RWPE2 (cell line): ENCODE measurements at regions not wholly inside any gene's neighbourhood (a gene's known extent, or its start where the extent isn't known, plus 50 kb on each side); places are given as distances from the start of the nearest gene placed in this dataset.

ENCODE experiments used
- ATAC-seq: fragments of 200-7000 bp; cut with Tn5 transposase; 3 replicates; pipeline ENCODE4 v1.9.1; 2021; ENCODE audit warnings: low read depth
- DNase-seq: peaks from one replicate; pipeline ENCODE4 v3.0.0-alpha.2; 2020; ENCODE audit warnings: low spot score
- H3K27ac ChIP-seq: fragments of 450-650 bp; 2 replicates; pipeline ENCODE4 v1.5.1; 2017; ENCODE audit warnings: mild to moderate bottlenecking; ENCODE audit not compliant: poor library complexity, severe bottlenecking
- H3K27me3 ChIP-seq: fragments of 250-450 bp; sonication (Bioruptor Pico); 2 replicates; pipeline ENCODE4 v1.5.1; 2021; ENCODE audit warnings: mild to moderate bottlenecking, moderate library complexity; ENCODE audit not compliant: insufficient read depth, poor library complexity, severe bottlenecking
- H3K36me3 ChIP-seq: fragments of 250-450 bp; sonication (Bioruptor Pico); 2 replicates; pipeline ENCODE4 v1.5.1; 2020; ENCODE audit warnings: low read depth, mild to moderate bottlenecking, moderate library complexity
- H3K4me1 ChIP-seq: fragments of 250-450 bp; sonication (Bioruptor Pico); 2 replicates; pipeline ENCODE4 v1.5.1; 2021; ENCODE audit warnings: mild to moderate bottlenecking, moderate library complexity; ENCODE audit not compliant: insufficient read depth, poor library complexity, severe bottlenecking
- H3K4me3 ChIP-seq: fragments of 250-450 bp; sonication (Bioruptor Pico); 2 replicates; pipeline ENCODE4 v1.5.1; 2021; ENCODE audit warnings: mild to moderate bottlenecking, moderate library complexity; ENCODE audit not compliant: severe bottlenecking
- H3K9me3 ChIP-seq: fragments of 250-450 bp; sonication (Bioruptor Pico); 2 replicates; pipeline ENCODE4 v1.5.1; 2021; ENCODE audit warnings: mild to moderate bottlenecking, moderate library complexity; ENCODE audit not compliant: severe bottlenecking
- TF ChIP-seq, protein P1 (sequence below): fragments of 450-650 bp; IDR thresholded peaks from one replicate; pipeline ENCODE4 v1.5.1; 2017; ENCODE audit warnings: mild to moderate bottlenecking, moderate library complexity; ENCODE audit not compliant: poor library complexity, severe bottlenecking

GRCh38 chr10:105466521-105466920 lies 825.4 kb downstream of the SORCS3 start:
- no peaks in the 10 kb centered on the region for H3K9me3 ChIP-seq
- ATAC-seq = no peak
- TF ChIP-seq, protein P1, sequence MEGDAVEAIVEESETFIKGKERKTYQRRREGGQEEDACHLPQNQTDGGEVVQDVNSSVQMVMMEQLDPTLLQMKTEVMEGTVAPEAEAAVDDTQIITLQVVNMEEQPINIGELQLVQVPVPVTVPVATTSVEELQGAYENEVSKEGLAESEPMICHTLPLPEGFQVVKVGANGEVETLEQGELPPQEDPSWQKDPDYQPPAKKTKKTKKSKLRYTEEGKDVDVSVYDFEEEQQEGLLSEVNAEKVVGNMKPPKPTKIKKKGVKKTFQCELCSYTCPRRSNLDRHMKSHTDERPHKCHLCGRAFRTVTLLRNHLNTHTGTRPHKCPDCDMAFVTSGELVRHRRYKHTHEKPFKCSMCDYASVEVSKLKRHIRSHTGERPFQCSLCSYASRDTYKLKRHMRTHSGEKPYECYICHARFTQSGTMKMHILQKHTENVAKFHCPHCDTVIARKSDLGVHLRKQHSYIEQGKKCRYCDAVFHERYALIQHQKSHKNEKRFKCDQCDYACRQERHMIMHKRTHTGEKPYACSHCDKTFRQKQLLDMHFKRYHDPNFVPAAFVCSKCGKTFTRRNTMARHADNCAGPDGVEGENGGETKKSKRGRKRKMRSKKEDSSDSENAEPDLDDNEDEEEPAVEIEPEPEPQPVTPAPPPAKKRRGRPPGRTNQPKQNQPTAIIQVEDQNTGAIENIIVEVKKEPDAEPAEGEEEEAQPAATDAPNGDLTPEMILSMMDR = no peak

DNA sequence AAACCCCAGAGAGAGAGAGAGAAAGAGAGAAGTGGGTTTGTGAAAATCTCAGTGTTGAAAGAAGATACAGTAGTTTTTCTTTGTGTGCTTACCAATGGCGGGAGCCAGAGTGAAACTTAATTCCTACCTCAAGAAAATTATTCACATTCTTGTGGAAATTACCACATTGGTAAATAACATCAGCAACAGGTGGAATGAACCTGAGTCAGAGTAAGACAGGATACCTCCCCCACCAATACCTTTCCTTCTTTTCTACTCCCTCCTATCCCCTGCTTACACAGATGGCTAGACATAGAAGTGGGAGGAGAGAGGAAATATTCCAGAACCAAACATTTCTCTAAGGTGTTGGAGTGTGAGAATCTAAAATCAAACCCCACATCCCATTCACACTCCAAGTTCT lies 793.9 kb downstream of the SORCS3 start:
- no peak for DNase-seq
- TF ChIP-seq, protein P1 = no peak
- H3K27ac ChIP-seq = no peak overlapping the region
- no peaks in the 10 kb centered on the region for H3K4me1 ChIP-seq
- H3K27me3 ChIP-seq = no peaks in the 10 kb centered on the region
- H3K4me3 ChIP-seq = no peak overlapping the region
- no peaks in the 10 kb centered on the region for H3K36me3 ChIP-seq
- no peak for ATAC-seq
- no peaks in the 10 kb centered on the region for H3K9me3 ChIP-seq

More at GRCh38 chr10:105466521-105466920, 825.4 kb downstream of the SORCS3 start:
- DNase-seq = no peak
- no peaks in the 10 kb centered on the region for H3K4me1 ChIP-seq
- H3K36me3 ChIP-seq = no peaks in the 10 kb centered on the region
- H3K4me3 ChIP-seq = no peak overlapping the region
- H3K27ac ChIP-seq = no peak overlapping the region
- no peaks in the 10 kb centered on the region for H3K27me3 ChIP-seq

DNA sequence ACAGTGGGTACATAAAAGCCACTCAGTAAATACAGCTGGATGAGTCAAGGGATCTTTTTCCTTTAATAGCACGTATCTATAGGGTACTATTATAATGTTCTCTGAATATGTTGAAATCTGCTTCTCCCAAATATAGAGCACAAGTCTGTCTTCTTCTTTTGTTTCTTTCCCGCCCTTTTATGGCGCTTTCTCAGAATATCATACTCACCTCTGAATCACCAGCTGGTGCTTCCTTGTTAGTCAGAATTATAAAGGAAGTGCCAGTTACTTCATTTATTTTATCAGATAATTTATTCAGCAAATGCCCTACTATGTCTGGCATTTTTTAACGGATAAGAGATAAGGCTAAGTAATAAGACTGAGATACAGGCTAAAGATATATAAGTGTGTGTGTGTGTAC lies 772.9 kb downstream of the SORCS3 start:
- Histone ChIP-seq H3K4me1 (no peaks in the 10 kb centered on the region), H3K27me3 (no peaks in the 10 kb centered on the region), H3K27ac (no peak overlapping the region), H3K9me3 (no peaks in the 10 kb centered on the region), H3K4me3 (no peak overlapping the region), H3K36me3 (no peaks in the 10 kb centered on the region; the same call in 1 of the 2 replicates)
- ATAC-seq (peak; percentile 58), DNase-seq (no peak)
- TF ChIP-seq, protein P1 = no peak

- Histone ChIP-seq H3K36me3 (no peaks in the 10 kb centered on the region), H3K27ac (no peak overlapping the region), H3K4me3 (no peak overlapping the region), H3K27me3 (no peaks in the 10 kb centered on the region), H3K4me1 (no peaks in the 10 kb centered on the region), H3K9me3 (no peaks in the 10 kb centered on the region)
- ATAC-seq (no peak), DNase-seq (no peak)
- TF ChIP-seq, protein P1 = no peak
These were observed 768.3 kb downstream of the SORCS3 start for GRCh38 chr10:105409370-105409769.

DNA sequence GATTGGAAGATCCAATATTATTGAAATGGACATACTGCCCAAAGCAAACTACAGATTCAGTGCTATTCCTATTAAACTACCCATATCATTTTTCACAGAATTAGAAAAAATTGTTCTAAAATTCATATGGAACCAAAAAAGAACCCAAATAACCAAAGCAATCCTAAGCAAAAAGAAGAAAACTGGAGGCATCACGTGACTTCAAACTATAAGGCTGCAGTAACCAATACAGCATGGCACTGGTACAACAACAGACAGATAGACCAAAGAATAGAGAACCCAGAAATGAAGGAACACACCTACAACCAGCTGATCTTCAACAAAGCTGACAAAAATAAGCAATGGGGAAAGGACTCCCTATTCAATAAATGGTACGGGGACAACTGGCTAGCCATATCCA lies 765.4 kb downstream of the SORCS3 start:
- no peak for ATAC-seq
- no peaks in the 10 kb centered on the region for H3K4me1 ChIP-seq
- no peaks in the 10 kb centered on the region for H3K27me3 ChIP-seq
- DNase-seq = no peak
- TF ChIP-seq, protein P1 = no peak
- H3K4me3 ChIP-seq = no peak overlapping the region
- no peaks in the 10 kb centered on the region for H3K9me3 ChIP-seq
- H3K36me3 ChIP-seq = no peaks in the 10 kb centered on the region
- H3K27ac ChIP-seq = no peak overlapping the region
